Fibroblast of villous mesenchyme (primary cell): ENCODE measurements at regions not wholly inside any gene's neighbourhood (a gene's known extent, or its start where the extent isn't known, plus 50 kb on each side); places are given as distances from the start of the nearest gene placed in this dataset.

Experiments used
- DNase-seq: peaks from one replicate; pipeline ENCODE4 v3.0.0-alpha.2; 2010; ENCODE audit warnings: low read depth
- H3K4me3 ChIP-seq: 2 replicates; pipeline ENCODE4 v1.5.1; 2011; ENCODE audit warnings: low read depth, mild to moderate bottlenecking, low read length
- TF ChIP-seq, protein P1 (sequence below): IDR thresholded peaks from 2 replicates; pipeline ENCODE4 v1.5.1; 2012; ENCODE audit warnings: low read depth, mild to moderate bottlenecking, low read length; ENCODE audit not compliant: insufficient read depth

DNA sequence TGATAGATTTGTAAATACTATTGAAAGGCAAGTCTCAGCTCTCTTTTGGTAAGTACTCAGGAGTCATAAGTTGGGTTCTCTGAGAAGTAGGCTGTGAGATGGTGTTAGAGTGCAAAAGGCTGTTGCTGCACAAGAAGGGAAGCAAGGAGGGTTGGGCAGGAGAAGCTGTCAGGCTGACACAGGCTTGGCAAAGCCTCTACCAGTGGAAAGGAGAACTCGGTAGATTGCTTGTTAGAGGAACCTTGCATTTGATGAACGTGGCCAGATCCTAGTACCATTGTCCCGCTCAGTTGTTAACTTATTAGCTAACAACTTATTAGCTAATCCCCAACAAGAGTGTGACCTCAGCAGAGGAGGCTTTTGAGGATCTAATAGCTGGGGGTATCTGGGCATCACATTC is 449.3 kb upstream of the BOD1L1 start:
- TF ChIP-seq, protein P1, sequence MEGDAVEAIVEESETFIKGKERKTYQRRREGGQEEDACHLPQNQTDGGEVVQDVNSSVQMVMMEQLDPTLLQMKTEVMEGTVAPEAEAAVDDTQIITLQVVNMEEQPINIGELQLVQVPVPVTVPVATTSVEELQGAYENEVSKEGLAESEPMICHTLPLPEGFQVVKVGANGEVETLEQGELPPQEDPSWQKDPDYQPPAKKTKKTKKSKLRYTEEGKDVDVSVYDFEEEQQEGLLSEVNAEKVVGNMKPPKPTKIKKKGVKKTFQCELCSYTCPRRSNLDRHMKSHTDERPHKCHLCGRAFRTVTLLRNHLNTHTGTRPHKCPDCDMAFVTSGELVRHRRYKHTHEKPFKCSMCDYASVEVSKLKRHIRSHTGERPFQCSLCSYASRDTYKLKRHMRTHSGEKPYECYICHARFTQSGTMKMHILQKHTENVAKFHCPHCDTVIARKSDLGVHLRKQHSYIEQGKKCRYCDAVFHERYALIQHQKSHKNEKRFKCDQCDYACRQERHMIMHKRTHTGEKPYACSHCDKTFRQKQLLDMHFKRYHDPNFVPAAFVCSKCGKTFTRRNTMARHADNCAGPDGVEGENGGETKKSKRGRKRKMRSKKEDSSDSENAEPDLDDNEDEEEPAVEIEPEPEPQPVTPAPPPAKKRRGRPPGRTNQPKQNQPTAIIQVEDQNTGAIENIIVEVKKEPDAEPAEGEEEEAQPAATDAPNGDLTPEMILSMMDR: no peak
- no peak overlapping the region for H3K4me3 ChIP-seq
- no peak for DNase-seq

DNA sequence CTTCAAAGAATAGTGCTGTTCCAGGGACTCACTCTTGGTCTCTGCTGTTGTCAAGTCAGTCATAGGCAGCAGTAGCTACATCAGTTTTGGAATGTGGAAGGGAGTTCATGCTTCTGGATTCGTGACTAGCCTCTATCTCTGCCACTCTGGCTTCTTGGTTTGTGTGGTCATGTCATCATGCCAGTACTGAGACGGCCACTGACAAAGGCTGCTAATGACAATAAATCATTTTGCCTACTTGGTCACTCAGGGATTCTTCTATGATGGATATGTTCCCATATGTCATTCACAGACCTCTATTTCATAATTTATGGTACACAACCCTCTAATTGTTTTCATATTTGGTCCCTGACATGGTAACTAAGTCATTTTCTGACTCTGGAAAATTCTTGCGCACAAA is 450.8 kb upstream of the BOD1L1 start:
- no peak for DNase-seq
- no peak overlapping the region for H3K4me3 ChIP-seq
- TF ChIP-seq, protein P1: no peak

DNA sequence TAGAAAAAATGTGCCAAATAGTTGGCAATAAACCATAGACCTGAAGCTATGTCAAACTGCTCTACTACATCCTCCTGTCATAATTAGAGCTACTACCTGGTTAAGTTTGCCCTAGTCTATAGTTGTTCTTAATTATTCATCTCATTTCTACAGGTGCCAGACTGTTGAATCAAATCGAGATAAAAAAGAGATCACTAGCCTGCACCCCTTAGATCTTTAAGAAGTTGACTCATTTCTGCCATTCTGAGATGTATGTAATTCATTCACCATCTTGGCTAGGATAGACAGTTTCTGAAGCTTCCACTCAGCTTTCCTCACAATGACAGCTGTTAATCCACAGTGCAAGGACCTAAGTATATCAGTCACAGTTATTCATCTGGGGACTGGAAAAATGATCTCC is 452.1 kb upstream of the BOD1L1 start:
- H3K4me3 ChIP-seq: no peak overlapping the region
- TF ChIP-seq, protein P1: no peak
- no peak for DNase-seq

DNA sequence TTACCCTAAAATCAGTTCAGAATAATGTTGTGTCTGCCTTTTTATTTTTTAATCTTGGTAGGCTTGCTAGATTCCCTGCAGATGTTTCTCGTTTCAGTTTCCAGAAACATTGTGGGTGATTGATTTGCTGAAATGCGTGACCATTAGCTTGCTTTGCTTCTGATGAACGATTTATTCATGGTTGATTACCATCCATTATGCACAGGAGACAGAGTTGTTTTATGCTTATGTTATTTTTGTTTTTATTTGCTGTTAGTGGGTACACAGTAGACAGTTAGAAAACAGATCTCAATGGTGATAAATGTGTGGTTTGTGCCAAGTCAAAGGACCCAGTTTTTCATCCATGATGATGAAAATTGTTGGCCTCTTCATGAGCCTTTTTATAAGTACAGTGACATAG is 455.6 kb upstream of the BOD1L1 start:
- TF ChIP-seq, protein P1: no peak
- no peak overlapping the region for H3K4me3 ChIP-seq
- DNase-seq: no peak

DNA sequence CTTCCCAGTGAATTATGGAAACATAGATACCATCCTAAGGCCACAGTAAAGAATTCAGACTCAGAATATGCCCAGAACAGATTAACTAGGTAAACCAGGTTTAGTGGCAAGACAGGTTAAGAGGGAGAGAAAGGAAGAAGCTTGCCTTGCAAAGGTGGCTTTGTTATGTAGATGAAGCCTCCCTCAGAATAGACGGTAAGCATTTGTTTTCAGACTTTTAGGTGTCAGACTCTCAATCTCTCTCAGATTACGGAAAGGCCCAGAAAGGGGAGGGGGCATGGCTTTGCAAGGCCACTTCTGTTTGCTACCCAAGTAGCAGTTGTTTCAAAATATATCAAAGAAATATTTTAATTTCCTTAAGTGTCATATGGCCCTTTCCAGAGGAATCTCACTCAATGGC is 457.1 kb upstream of the BOD1L1 start:
- no peak overlapping the region for H3K4me3 ChIP-seq
- DNase-seq: no peak
- TF ChIP-seq, protein P1: no peak

DNA sequence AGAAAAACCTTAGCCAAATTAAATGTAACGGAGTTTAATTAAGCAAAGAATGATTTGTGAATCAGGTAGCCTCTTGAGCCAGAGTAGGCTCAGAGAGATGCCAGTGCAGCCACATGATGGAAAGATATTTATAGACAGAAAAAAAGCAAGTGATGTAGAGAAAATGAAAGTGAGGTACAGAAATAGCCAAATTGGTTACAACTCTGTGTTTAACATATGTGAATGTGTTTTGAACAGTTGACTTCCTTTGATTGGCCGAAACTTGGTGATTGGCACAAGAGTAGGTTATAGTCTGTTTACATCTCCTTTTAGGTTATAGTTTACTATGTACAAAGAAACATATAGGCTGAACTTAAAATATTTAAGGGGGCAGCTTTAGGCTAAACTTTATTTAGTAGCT is 459.9 kb upstream of the BOD1L1 start:
- no peak for DNase-seq
- H3K4me3 ChIP-seq: no peak overlapping the region
- TF ChIP-seq, protein P1: no peak

DNA sequence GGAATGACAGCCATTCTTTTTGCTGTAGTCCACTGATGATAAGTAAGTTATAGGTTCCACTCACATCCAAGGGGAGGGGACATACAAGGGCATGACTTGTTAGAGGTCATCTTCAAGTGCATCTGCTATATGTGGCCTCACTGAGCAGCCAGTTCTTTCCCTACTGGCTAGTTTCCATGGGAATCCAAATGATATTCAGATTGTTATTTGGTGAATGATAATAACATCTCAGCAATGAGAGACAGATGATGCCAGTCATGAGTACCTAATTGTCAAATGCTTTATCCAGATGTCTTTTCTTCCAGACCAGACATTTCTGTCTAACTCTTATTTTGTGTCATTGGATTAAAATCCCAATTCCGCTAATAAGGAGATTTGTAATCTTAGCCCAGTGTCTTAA is 460.4 kb upstream of the BOD1L1 start:
- no peak overlapping the region for H3K4me3 ChIP-seq
- TF ChIP-seq, protein P1: no peak
- DNase-seq: no peak
